OCI-LY1 (cell line): ENCODE measurements at regions not wholly inside any gene's neighbourhood (a gene's known extent, or its start where the extent isn't known, plus 50 kb on each side); places are given as distances from the start of the nearest gene placed in this dataset.

Experiments used
- H2AFZ ChIP-seq: fragments of 200-600 bp; sonication (generic), shearing (Covaris generic); 2 replicates; pipeline ENCODE4 v1.6.0; 2014; ENCODE audit warnings: antibody characterized with exemption, mild to moderate bottlenecking, low read length
- H3F3A ChIP-seq: fragments of 200-600 bp; sonication (generic), shearing (Covaris generic); 2 replicates; pipeline ENCODE4 v1.6.0; 2014; ENCODE audit warnings: mild to moderate bottlenecking, antibody characterized with exemption, low read length, moderate library complexity; ENCODE audit not compliant: insufficient read depth
- H3K27ac ChIP-seq: fragments of 200-600 bp; sonication (generic); 2 replicates; pipeline ENCODE4 v1.5.1; 2014; ENCODE audit warnings: low read length, mixed run types, mild to moderate bottlenecking, low read depth; ENCODE audit not compliant: poor library complexity, severe bottlenecking
- H3K27me3 ChIP-seq: fragments of 200-600 bp; sonication (generic); 2 replicates; pipeline ENCODE4 v1.6.0; 2014; ENCODE audit warnings: antibody characterized with exemption, mild to moderate bottlenecking, low read length, moderate library complexity; ENCODE audit not compliant: insufficient read depth
- H3K36me3 ChIP-seq: fragments of 200-600 bp; sonication (generic); 2 replicates; pipeline ENCODE4 v1.6.1; 2014; ENCODE audit warnings: mild to moderate bottlenecking, antibody characterized with exemption, low read length, moderate library complexity, mixed read lengths; ENCODE audit not compliant: insufficient read depth
- H3K4me1 ChIP-seq: fragments of 200-600 bp; sonication (generic); 2 replicates; pipeline ENCODE4 v1.5.1; 2014; ENCODE audit warnings: mild to moderate bottlenecking, low read length, moderate library complexity; ENCODE audit not compliant: insufficient read depth, severe bottlenecking
- H3K4me2 ChIP-seq: fragments of 200-600 bp; sonication (generic), shearing (Covaris generic); 2 replicates; pipeline ENCODE4 v1.6.1; 2014; ENCODE audit warnings: low read length
- H3K4me3 ChIP-seq: fragments of 200-600 bp; sonication (generic); 2 replicates; pipeline ENCODE4 v1.5.1; 2014; ENCODE audit warnings: low read length, low read depth, mild to moderate bottlenecking, mixed read lengths; ENCODE audit not compliant: poor library complexity, severe bottlenecking
- H3K79me2 ChIP-seq: fragments of 200-600 bp; shearing (Covaris generic); 2 replicates; pipeline ENCODE4 v1.6.1; 2016; ENCODE audit warnings: mixed run types, low read length, mixed read lengths; ENCODE audit not compliant: insufficient read depth
- H3K9ac ChIP-seq: fragments of 200-600 bp; sonication (generic), shearing (Covaris generic); 2 replicates; pipeline ENCODE4 v1.6.1; 2014; ENCODE audit warnings: mild to moderate bottlenecking, low read length, mixed read lengths
- H3K9me2 ChIP-seq: fragments of 200-600 bp; sonication (generic), shearing (Covaris generic); 2 replicates; pipeline ENCODE4 v1.6.1; 2014; ENCODE audit warnings: low read depth, mild to moderate bottlenecking, low read length, mixed read lengths
- H3K9me3 ChIP-seq: fragments of 200-600 bp; shearing (Covaris generic); 2 replicates; pipeline ENCODE4 v1.6.1; 2014; ENCODE audit warnings: low read length, mixed read lengths
- H4K20me1 ChIP-seq: fragments of 200-600 bp; sonication (generic), shearing (Covaris generic); 2 replicates; pipeline ENCODE4 v1.6.0; 2016; ENCODE audit warnings: mild to moderate bottlenecking, low read length; ENCODE audit not compliant: insufficient read depth
- CTCF ChIP-seq: fragments of 200-600 bp; sonication (generic), shearing (Covaris generic); IDR thresholded peaks from 2 replicates; pipeline ENCODE4 v1.5.1; 2017; ENCODE audit warnings: mild to moderate bottlenecking, antibody characterized with exemption, low read length, moderate library complexity, mixed read lengths
- EZH2 ChIP-seq: fragments of 200-600 bp; sonication (generic), shearing (Covaris generic); IDR thresholded peaks from 2 replicates; pipeline ENCODE4 v1.8.0; 2017; ENCODE audit warnings: borderline replicate concordance, mixed run types, mild to moderate bottlenecking, antibody characterized with exemption, low read length, moderate library complexity, mixed read lengths

GRCh38 chr11:41659985-41660384, 200.5 kb upstream of the LRRC4C start:
- no peaks in the 10 kb centered on the region for H3F3A ChIP-seq
- TF ChIP-seq EZH2: no peak
- TF ChIP-seq CTCF: no peak
- no peaks in the 10 kb centered on the region for H3K79me2 ChIP-seq
- H3K9me3 ChIP-seq: no peaks in the 10 kb centered on the region
- H3K9me2 ChIP-seq: no peaks in the 10 kb centered on the region
- no peak overlapping the region for H3K27ac ChIP-seq
- no peaks in the 10 kb centered on the region for H3K4me1 ChIP-seq
- no peak overlapping the region for H3K4me2 ChIP-seq
- H3K36me3 ChIP-seq: no peaks in the 10 kb centered on the region
- H3K27me3 ChIP-seq: no peaks in the 10 kb centered on the region
- no peak overlapping the region for H3K4me3 ChIP-seq
- no peaks in the 10 kb centered on the region for H4K20me1 ChIP-seq
- H2AFZ ChIP-seq: no peak overlapping the region
- H3K9ac ChIP-seq: no peak overlapping the region

DNA sequence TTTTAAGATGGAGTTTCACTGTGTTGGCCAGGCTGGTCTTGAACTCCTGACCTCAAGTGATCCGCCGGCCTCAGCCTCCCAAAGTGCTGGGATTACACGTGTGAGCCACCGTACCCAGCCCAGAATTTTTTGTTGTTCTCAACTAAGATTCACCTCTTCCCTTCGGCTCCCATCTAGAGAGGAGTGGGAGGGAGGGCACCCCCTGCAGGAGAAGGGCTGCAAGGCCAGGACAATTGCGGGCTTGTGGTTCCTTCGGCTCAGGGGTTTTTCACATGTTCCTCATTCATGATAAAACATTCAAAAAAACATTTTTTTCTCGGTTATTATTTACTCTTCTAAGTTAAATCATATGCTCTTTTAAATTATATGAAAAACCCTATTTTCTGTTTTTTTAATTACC, 201.1 kb upstream of the LRRC4C start:
- Histone ChIP-seq H3K27me3 (no peaks in the 10 kb centered on the region), H3K9me2 (no peaks in the 10 kb centered on the region), H3K36me3 (no peaks in the 10 kb centered on the region), H3K9me3 (no peaks in the 10 kb centered on the region), H4K20me1 (no peaks in the 10 kb centered on the region), H3F3A (no peaks in the 10 kb centered on the region), H3K9ac (no peak overlapping the region), H3K27ac (no peak overlapping the region), H3K4me1 (no peaks in the 10 kb centered on the region), H3K79me2 (no peaks in the 10 kb centered on the region), H3K4me2 (no peak overlapping the region), H2AFZ (no peak overlapping the region), H3K4me3 (no peak overlapping the region)
- TF ChIP-seq CTCF (peak; percentile 37; the same call in 1 of the 2 replicates), EZH2 (no peak)

DNA sequence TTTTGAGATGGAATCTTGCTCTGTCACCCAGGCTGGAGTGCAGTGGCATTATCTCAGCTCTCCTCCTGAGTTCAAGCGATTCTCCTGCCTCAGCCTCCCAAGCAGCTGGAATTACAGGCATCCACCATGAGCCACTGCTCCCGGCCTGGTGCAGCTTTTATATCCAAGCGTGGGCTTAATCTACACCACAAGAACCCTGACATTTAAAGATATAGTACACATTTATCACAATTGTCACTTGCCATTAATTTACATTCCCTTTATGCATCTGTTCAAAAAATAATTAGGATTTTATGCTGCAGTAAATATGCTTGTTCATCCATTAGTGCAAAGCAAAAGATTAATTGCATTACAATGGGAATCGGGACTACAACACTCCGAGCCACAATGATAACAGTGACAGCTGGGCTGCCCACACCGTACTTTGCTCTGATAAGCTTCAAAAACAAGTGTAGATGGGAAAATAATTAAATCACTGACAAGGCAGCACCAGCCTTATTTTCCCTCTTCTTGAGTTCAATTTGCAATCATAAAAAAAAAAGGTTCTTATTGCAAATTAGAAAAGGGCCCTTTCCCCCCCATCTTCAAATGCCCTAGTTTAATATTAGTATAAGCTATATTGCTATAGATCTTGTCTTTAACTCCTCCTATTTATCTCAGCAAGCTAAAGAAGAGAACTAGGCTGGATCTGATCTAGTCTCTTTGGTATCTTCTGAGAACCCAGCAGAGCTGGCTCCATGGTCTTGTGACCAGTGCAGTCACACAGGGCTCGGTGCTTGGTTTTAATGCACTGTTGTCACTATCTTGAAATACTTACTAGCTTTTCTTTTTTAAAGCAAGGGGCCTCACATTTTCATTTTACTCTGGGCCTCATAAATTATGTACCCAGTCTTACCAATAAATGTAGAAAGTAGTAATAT, 206.2 kb upstream of the LRRC4C start:
- Histone ChIP-seq H4K20me1 (no peaks in the 10 kb centered on the region), H3K4me2 (no peak overlapping the region), H3K9me3 (no peaks in the 10 kb centered on the region), H3F3A (no peaks in the 10 kb centered on the region), H3K36me3 (no peaks in the 10 kb centered on the region), H3K79me2 (no peaks in the 10 kb centered on the region), H3K27ac (no peak overlapping the region), H2AFZ (no peak overlapping the region), H3K9me2 (no peaks in the 10 kb centered on the region), H3K9ac (no peak overlapping the region), H3K27me3 (no peaks in the 10 kb centered on the region), H3K4me1 (no peaks in the 10 kb centered on the region), H3K4me3 (no peak overlapping the region)
- TF ChIP-seq CTCF (no peak), EZH2 (no peak)
